HT-29 (cell line): ENCODE measurements at regions not wholly inside any gene's neighbourhood (a gene's known extent, or its start where the extent isn't known, plus 50 kb on each side); places are given as distances from the start of the nearest gene placed in this dataset.

Experiments
- DNase-seq: peaks from one replicate; pipeline ENCODE4 v3.0.0-alpha.2; 2015; ENCODE audit warnings: low spot score

- DNase-seq = no peak
These were observed 367.2 kb downstream of the EPM2A start for GRCh38 chr6:145368075-145368474.

DNA sequence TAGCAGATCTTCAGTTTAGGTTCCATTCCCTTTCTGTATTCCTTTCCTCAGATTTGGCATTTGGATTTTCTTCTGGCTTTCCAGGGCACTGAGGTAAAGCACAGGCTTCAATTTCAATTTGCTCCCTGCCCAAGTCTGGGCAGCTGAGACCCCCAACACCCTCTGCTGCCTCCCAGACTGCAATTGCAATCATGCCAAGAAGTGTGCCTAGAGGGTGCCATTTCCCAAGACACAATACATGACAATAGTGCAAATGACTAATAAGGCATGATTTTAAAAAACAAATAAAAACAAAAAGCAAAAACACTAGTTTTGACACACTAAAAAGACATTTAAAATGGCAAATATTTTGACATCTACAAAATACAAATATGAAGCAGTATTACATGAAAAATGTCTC is 364.8 kb downstream of the EPM2A start:
- DNase-seq = no peak

DNA sequence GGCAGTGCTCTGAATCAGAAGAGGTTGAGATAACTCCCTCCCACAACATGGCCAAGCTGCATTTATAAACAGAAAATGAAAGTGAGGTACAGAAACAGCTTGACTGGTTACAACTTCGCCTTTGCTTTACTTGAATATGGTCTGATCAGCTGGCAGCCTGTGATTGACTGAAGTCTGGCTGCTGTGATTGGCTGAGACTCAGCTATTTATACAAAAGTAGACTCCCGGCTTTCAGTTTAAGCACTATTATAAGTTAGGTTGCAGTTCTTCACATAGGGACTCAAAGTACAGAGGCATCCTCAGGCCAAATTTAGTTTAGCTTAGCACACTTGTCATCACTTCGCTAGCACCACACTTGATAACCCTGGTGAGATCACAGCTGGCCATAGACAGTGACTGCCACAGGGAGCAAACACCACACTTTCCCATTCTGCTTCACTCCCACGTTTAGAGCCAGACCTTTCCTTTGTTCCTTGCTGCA is 362.6 kb downstream of the EPM2A start:
- no peak for DNase-seq

GRCh38 chr6:145373826-145374225 is 361.5 kb downstream of the EPM2A start:
- no peak for DNase-seq

DNA sequence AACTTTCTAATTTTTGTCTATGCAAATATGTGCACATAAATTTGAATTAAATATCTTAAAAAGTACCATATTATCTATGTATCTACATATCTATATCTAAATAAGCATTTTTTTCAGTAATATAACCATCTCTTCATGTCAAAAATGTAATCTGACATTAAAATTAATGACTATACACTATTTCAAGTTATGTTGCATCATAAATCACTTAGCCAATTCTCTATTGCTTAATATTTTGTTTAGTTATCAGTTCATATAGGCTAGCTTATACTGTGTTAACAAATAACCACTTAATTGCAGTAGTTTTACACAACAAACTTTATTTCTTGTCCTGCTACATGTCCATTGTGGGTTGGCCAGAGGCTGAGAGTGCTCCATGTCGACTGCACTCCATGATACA is 360.8 kb downstream of the EPM2A start:
- no peak for DNase-seq

GRCh38 chr6:145375502-145375901 is 359.8 kb downstream of the EPM2A start:
- DNase-seq = no peak

DNA sequence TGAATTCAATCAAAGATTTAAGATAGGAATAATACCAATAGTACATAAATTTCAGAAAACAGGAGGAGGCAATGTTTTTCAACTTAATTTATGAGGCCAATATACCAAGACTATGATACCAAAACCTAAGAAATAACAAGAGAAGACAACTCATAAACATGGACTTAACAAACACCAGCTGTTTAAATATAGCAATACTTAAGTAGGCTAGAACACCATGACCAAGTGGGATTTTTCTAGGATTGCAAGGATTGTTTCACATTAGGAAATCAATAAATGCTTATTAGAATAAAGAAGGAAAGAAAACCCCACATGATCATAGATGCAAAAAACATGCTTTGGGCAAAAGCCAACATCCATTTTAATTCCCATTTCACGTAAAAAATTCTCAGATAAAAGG is 355.1 kb downstream of the EPM2A start:
- no peak for DNase-seq

DNA sequence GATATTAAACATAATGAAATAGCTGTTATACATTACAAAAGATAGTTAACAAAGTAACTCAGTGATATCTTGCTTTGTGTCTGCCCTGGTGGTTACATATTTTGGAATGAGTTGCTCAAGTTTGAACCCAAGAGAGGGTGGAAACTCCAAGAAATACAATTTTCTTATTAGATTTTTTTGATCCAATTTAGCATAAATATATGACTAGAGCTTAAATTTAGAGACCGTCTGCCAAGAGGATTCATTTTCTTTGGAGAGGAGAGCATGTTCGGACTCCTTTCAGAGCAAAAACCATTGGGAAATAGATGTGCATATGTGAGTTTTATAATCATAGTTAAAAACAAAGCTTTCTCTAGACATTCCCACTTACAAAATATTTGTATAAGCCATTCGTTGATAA is 353.4 kb downstream of the EPM2A start:
- no peak for DNase-seq

- no peak for DNase-seq
These were observed 351.9 kb downstream of the EPM2A start for GRCh38 chr6:145383428-145383827.

GRCh38 chr6:145384503-145384902 is 350.8 kb downstream of the EPM2A start:
- no peak for DNase-seq

GRCh38 chr6:145396499-145396898 is 338.8 kb downstream of the EPM2A start:
- no peak for DNase-seq

DNA sequence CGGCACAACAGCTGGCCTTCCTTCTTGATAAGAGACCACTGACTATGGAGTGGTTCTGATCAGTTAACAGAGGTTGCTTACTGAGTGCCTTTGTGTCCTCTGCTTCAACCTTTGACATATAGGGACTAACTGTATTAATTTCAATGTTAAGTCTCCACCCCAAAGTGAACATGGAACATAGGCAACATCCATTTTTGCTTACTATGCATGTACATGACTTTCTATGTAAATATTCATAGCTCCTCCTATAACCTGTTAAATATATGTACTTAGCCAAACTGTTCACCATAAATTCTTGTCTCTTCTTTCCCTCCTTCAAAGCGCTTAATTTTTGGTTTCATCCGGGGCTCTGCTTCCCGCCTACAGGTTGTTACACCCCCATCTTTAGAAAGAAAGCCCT is 334.8 kb downstream of the EPM2A start:
- no peak for DNase-seq

DNA sequence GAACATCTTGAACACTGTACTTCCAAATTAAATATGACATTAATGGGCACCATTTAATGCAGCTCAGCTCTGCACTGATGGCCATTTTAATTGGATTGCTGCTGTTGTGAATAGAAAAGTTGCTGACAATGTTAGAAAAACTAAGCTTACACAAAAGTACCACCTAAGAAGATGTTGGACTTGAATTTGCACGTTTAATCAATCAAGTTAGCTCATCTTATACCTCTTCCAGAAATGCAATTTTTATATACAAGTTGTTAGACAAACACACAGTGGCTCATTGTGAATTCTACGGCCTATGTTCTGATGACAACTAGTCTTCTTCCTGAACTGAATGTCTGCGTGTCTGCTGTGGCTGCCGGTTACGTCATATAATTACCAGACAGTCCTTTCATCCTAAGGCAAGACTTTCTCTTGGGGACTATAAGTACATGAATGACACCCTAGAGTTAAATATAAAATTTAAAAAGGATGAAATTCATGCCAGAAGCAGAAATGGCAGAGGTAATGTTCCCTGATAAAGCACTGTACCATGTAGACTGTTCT is 330.2 kb downstream of the EPM2A start:
- no peak for DNase-seq

DNA sequence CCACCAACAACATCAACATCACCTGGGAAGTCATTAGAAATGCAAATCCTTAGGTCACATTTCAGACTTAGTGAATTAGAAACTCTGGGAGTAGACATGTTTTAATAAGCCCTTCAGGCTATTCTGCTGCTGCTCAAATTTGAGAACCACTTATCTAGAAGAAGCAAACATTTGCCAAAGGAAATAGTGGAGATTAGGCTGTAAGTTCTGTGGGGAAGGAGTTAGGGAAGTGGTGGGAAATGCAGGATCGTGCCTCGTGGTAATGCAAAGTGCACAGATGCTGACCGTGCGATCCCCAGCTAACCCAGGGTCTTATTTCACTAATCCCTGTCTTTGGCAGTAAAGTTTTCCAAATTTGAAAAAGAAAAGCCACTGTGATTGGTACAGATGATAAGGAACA is 328.5 kb downstream of the EPM2A start:
- no peak for DNase-seq

GRCh38 chr6:145415616-145416015 is 319.7 kb downstream of the EPM2A start:
- DNase-seq = no peak

- DNase-seq = no peak
These were observed 314.7 kb downstream of the EPM2A start for GRCh38 chr6:145420599-145420998.

DNA sequence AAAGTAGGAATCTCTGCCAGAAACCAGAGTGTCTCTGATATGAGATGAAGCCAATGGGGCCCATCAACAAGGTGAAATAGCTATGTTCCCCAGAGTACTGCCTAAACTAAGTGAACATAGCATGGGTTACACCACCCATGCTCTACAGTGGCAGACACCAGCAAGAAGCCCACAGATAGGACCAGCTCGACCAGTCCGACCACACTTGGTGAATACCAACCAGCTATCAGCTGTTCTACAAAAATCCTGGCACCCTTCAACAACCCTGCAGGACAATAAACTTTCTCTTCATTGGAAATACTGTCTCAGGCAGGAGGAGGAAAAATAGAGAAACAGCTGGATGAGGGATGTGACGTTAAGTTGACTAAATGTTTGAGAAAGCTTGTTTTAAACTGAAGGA is 311.4 kb downstream of the EPM2A start:
- DNase-seq = no peak

GRCh38 chr6:145427232-145427631 is 308.1 kb downstream of the EPM2A start:
- DNase-seq = no peak

DNA sequence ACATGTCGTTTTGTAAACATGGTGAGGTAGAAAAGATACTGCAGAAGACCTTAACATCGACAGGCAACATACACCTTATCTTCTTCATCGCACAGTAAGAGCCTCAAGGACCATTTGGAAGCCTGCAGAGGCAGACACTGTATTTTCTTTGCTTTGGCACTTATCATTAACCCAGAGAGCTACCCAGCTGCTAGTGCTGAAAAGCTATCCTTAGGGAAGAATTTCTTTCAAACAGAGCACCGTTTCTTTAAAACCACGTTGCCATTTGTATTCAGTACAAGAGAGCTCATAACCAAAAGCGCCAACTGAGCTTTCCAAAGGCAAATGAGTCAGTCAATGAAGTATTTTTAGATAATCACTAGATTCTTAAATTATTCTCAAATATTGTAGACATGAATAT is 306.6 kb downstream of the EPM2A start:
- no peak for DNase-seq

- DNase-seq = no peak
These were observed 293.2 kb downstream of the EPM2A start for GRCh38 chr6:145442110-145442509.

GRCh38 chr6:145445674-145446073 is 289.6 kb downstream of the EPM2A start:
- DNase-seq = no peak

DNA sequence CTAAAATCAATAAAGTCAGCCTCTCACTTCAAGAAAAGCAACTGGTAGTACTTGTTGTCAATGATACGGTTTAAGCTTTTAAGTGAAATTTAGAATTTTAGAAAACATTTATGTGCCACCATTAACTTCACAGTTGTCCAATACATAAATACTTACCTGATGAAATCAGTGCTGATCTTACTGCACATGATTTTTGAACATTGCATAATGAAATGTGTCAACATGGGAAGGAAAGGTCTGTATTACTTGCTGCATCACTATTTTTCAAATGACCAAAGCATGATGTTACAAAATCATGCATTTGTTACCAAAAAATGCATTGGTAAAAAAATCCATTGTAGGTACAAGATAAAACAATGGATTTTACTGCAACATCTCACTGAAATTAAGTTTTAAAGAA is 284.3 kb downstream of the EPM2A start:
- no peak for DNase-seq

DNA sequence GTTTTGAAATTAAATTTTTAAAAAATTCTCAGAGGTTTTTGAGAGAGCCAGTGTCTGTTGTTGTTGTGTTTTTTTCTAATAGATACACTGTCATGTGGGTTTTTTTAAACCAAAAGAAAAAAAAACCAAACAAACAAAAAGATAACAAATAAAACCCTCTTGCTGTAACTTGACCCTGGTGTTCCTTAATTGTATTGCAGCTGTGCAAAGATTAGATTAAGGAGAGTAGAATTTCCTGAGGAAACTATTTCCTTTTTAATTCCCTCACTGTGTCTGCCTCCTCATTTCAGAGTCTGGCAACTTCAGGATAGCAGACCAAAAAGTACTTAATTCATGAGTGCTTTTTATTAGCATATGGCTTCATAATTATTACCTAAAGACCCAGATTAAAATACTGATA is 281.9 kb downstream of the EPM2A start:
- no peak for DNase-seq

GRCh38 chr6:145454006-145454405 is 281.3 kb downstream of the EPM2A start:
- DNase-seq = no peak
